GM12892 (cell line): ENCODE measurements at regions not wholly inside any gene's neighbourhood (a gene's known extent, or its start where the extent isn't known, plus 50 kb on each side); places are given as distances from the start of the nearest gene placed in this dataset.

Experiments used
- POLR2A ChIP-seq: IDR thresholded peaks from 2 replicates; pipeline ENCODE4 v1.6.1; 2011; ENCODE audit warnings: low read depth, low read length, control low read depth
- POLR2AphosphoS5 ChIP-seq: IDR thresholded peaks from 2 replicates; pipeline ENCODE4 v1.6.1; 2011; ENCODE audit warnings: low read depth, low read length, control low read depth
- TAF1 ChIP-seq: IDR thresholded peaks from 2 replicates; pipeline ENCODE4 v1.6.1; 2011; ENCODE audit warnings: low read depth, mild to moderate bottlenecking, control low read depth, low read length, borderline replicate concordance

GRCh38 chr5:31121224-31121623 lies 72.3 kb upstream of the CDH6 start:
- no peak for TF ChIP-seq POLR2AphosphoS5
- TF ChIP-seq POLR2A: no peak
- TF ChIP-seq TAF1: no peak
